Peyer's patch (tissue), 4 donors: ENCODE measurements at regions not wholly inside any gene's neighbourhood (a gene's known extent, or its start where the extent isn't known, plus 50 kb on each side); places are given as distances from the start of the nearest gene placed in this dataset.

Source experiments
- CTCF ChIP-seq, 6 experiments: fragments of 450-650 bp in 4 of 6; fragments of 200-600 bp in 2 of 6; sonication (generic) in 1 of 6; IDR thresholded peaks; one replicate each; pipeline ENCODE4 v1.5.1; 2017 to 2019; ENCODE audit warnings: antibody characterized with exemption in 6 of 6, mild to moderate bottlenecking in 3 of 6, moderate library complexity in 1 of 6
- POLR2A ChIP-seq, 2 donors: fragments of 450-650 bp; IDR thresholded peaks; one replicate each; pipeline ENCODE4 v1.5.1; 2017; ENCODE audit warnings: antibody characterized with exemption in 2 of 2, mild to moderate bottlenecking in 2 of 2, moderate library complexity in 2 of 2

GRCh38 chr4:18247189-18247588 lies 225.6 kb upstream of the LCORL start:
- TF ChIP-seq CTCF (IDR thresholded peaks at IDR 0.05) (no peak), POLR2A (IDR thresholded peaks at IDR 0.05) (no peak)
